HepG2 (cell line): ENCODE measurements at regions not wholly inside any gene's neighbourhood (a gene's known extent, or its start where the extent isn't known, plus 50 kb on each side); places are given as distances from the start of the nearest gene placed in this dataset.

ENCODE experiments used
- ATAC-seq: fragments of 200-7000 bp; cut with Tn5 transposase; 3 replicates; pipeline ENCODE4 v1.9.1; 2020; ENCODE audit warnings: mild to moderate bottlenecking, moderate library complexity
- BruUV-seq: library from RNA; stranded (reverse); fragments of 400-500 nt; replicated peaks from 2 replicates; lab custom pipeline; 2021; lab: Mats Ljungman, UMichigan
- CTCF ChIA-PET: fragments of 300-600 bp; formaldehyde crosslinking; extraction: SDS; loops from one replicate; lab custom pipeline; 2021; ENCODE audit warnings: low total read pairs, inconsistent platforms, low intra/inter-chr PET ratio; lab: Yijun Ruan, JAX
- POLR2A ChIA-PET: fragments of 350-600 bp; sonication (Branson Sonifier 250); formaldehyde crosslinking; loops from one replicate; lab custom pipeline; 2020; ENCODE audit warnings: antibody characterized with exemption, inconsistent platforms; lab: Yijun Ruan, JAX
- DNase-seq: peaks from one replicate; pipeline ENCODE4 v3.0.0-alpha.2; 2015; ENCODE audit warnings: low spot score
- FAIRE-seq: peaks from 3 replicates; lab custom pipeline; 2011; peaks lifted over from hg19 to GRCh38; lab: Jason Lieb, UNC
- H2AFZ ChIP-seq: one replicate; pipeline ENCODE4 v1.6.1; 2011; ENCODE audit warnings: low read length, inconsistent platforms
- H3K27ac ChIP-seq: fragments of 300-600 bp; 3 replicates; pipeline ENCODE4 v1.8.0; 2011; ENCODE audit warnings: mixed run types, mild to moderate bottlenecking, mixed read lengths, low read length, inconsistent platforms; ENCODE audit not compliant: insufficient read depth; ENCODE audit errors: extremely low read length
- H3K27me3 ChIP-seq, 2 experiments: fragments of 200-600 bp in 1 of 2; 2 replicates in 1 of 2; 3 replicates in 1 of 2; pipeline versions ENCODE4 v1.6.0 to v1.8.0; 2011; ENCODE audit warnings: low read length in 2 of 2, mild to moderate bottlenecking in 2 of 2, moderate library complexity in 2 of 2, inconsistent platforms in 1 of 2; ENCODE audit not compliant: insufficient read depth in 2 of 2, control insufficient read depth in 1 of 2
- H3K36me3 ChIP-seq, 2 experiments: fragments of 200-600 bp in 1 of 2; replicated peaks in 1 of 2; 2 replicates in 1 of 2; 3 replicates in 1 of 2; pipeline versions ENCODE4 v1.5.1 to v1.8.0; 2011; ENCODE audit warnings: low read length in 2 of 2, inconsistent platforms in 1 of 2; ENCODE audit not compliant: insufficient read depth in 2 of 2, control insufficient read depth in 1 of 2
- H3K4me1 ChIP-seq: 2 replicates; pipeline ENCODE4 v1.5.1; 2012; ENCODE audit warnings: low read length, inconsistent platforms; ENCODE audit not compliant: insufficient read depth
- H3K4me2 ChIP-seq: 2 replicates; pipeline ENCODE4 v1.6.0; 2011; ENCODE audit warnings: low read depth, low read length, inconsistent platforms
- H3K4me3 ChIP-seq, 3 experiments: fragments of 200-600 bp in 1 of 3; sonication (generic), shearing (Covaris generic) in 1 of 3; replicated peaks in 1 of 3; 2 replicates each; pipeline ENCODE4 v1.5.1; 2011 to 2016; ENCODE audit warnings: low read length in 3 of 3, inconsistent platforms in 2 of 3, low read depth in 2 of 3, mild to moderate bottlenecking in 2 of 3, control low read depth in 1 of 3, mixed read lengths in 1 of 3; ENCODE audit not compliant: insufficient read depth in 1 of 3
- H3K79me2 ChIP-seq: one replicate; pipeline ENCODE4 v1.6.1; 2011; ENCODE audit warnings: low read length, inconsistent platforms; ENCODE audit not compliant: insufficient read depth
- H3K9ac ChIP-seq: 2 replicates; pipeline ENCODE4 v1.6.0; 2011; ENCODE audit warnings: mild to moderate bottlenecking, low read depth, low read length, inconsistent platforms; ENCODE audit not compliant: insufficient read depth
- H3K9me3 ChIP-seq: 2 replicates; pipeline ENCODE4 v1.5.1; 2012; ENCODE audit warnings: mild to moderate bottlenecking, low read length
- H4K20me1 ChIP-seq: 2 replicates; pipeline ENCODE4 v1.6.0; 2011; ENCODE audit warnings: inconsistent platforms, mild to moderate bottlenecking, low read length, moderate library complexity; ENCODE audit not compliant: insufficient read depth
- DPF2 ChIP-seq: sonication (generic); formaldehyde crosslinking; IDR thresholded peaks from 2 replicates; pipeline ENCODE4 v1.4.0; 2020; ENCODE audit warnings: mild to moderate bottlenecking, low read depth, missing genetic modification reagents, borderline replicate concordance
- FOXK2 ChIP-seq: fragments of 450-650 bp; IDR thresholded peaks from 2 replicates; pipeline ENCODE4 v1.6.1; 2016
- JUN ChIP-seq: sonication (generic); formaldehyde crosslinking; IDR thresholded peaks from 2 replicates; pipeline ENCODE4 v1.4.0; 2020; ENCODE audit warnings: mild to moderate bottlenecking, missing genetic modification reagents
- NAIF1 ChIP-seq: sonication (generic); formaldehyde crosslinking; IDR thresholded peaks from 2 replicates; pipeline ENCODE4 v1.5.0; 2020; ENCODE audit warnings: mild to moderate bottlenecking, missing genetic modification reagents, borderline replicate concordance
- PAX8 ChIP-seq: sonication (generic); formaldehyde crosslinking; IDR thresholded peaks from 2 replicates; pipeline ENCODE4 v1.8.0; 2022; ENCODE audit warnings: mild to moderate bottlenecking, missing genetic modification reagents, borderline replicate concordance
- POLR2AphosphoS5 ChIP-seq: IDR thresholded peaks from 2 replicates; pipeline ENCODE4 v1.6.1; 2012; ENCODE audit warnings: low read depth, low read length
- POLR2G ChIP-seq: fragments of 200-400 bp; formaldehyde crosslinking; IDR thresholded peaks from 2 replicates; pipeline ENCODE4 v1.6.1; 2018; ENCODE audit warnings: mild to moderate bottlenecking, low read depth, low read length, moderate library complexity
- TEF ChIP-seq: sonication (generic); formaldehyde crosslinking; IDR thresholded peaks from 2 replicates; pipeline ENCODE4 v1.5.0; 2020; ENCODE audit warnings: missing genetic modification reagents
- USF2 ChIP-seq, 2 experiments: sonication (generic) in 1 of 2; formaldehyde crosslinking in 1 of 2; IDR thresholded peaks; 2 replicates each; pipeline versions ENCODE4 v1.5.1 to v1.6.1; 2011 to 2020; ENCODE audit warnings: borderline replicate concordance in 1 of 2, low read depth in 1 of 2, low read length in 1 of 2, mild to moderate bottlenecking in 1 of 2, missing genetic modification reagents in 1 of 2, moderate library complexity in 1 of 2
- ZNF331 ChIP-seq: sonication (generic); formaldehyde crosslinking; IDR thresholded peaks from 2 replicates; pipeline ENCODE4 v1.4.0; 2020; ENCODE audit warnings: missing genetic modification reagents
- ZNF383 ChIP-seq: sonication (generic); formaldehyde crosslinking; IDR thresholded peaks from 2 replicates; pipeline ENCODE4 v1.4.0; 2020; ENCODE audit warnings: missing genetic modification reagents, mild to moderate bottlenecking, borderline replicate concordance
- ZNF564 ChIP-seq: sonication (generic); formaldehyde crosslinking; IDR thresholded peaks from 2 replicates; pipeline ENCODE4 v1.8.1; 2023; ENCODE audit warnings: mild to moderate bottlenecking, missing genetic modification reagents
- ZNF704 ChIP-seq: sonication (generic); formaldehyde crosslinking; IDR thresholded peaks from 2 replicates; pipeline ENCODE4 v1.8.1; 2023; ENCODE audit warnings: mild to moderate bottlenecking, inconsistent platforms, moderate library complexity, missing genetic modification reagents, borderline replicate concordance
- ZNF749 ChIP-seq: sonication (generic); formaldehyde crosslinking; IDR thresholded peaks from 2 replicates; pipeline ENCODE4 v1.8.0; 2022; ENCODE audit warnings: mild to moderate bottlenecking, missing genetic modification reagents, moderate library complexity, borderline replicate concordance
- WGBS: methylation state at CpG from one replicate; pipeline ENCODE4 v1.1.6; 2017; ENCODE audit warnings: low lambda C conversion rate; 5-methylcytosine and 5-hydroxymethylcytosine counted together
- in situ Hi-C: cut with HindIII; loops from 2 replicates; pipeline ENCODE4 v1.10.0; 2017; ENCODE audit warnings: low pct_unique_long_range_greater_than_20kb; ENCODE audit not compliant: extremely low pct_ligation_motif_present
- intact Hi-C: fragments of 100-400 bp; cut with micrococcal nuclease; formaldehyde crosslinking; loops from one replicate; pipeline ENCODE4 v1.10.0; 2022; ENCODE audit not compliant: unreplicated experiment

GRCh38 chr2:172211512-172211911 is 108.8 kb upstream of the DLX2 start:
- FAIRE-seq: no peak
- TF ChIP-seq ZNF749: no peak
- no peak for TF ChIP-seq ZNF331 (CRISPR knock-in tag)
- TF ChIP-seq USF2 (IDR thresholded peaks at IDR 0.05; ENCODE audit: low read depth, low read length): 0 out of 2 replicates have a peak, but pooled peaks have one; percentile 12
- TF ChIP-seq USF2 (CRISPR knock-in tag; IDR thresholded peaks at IDR 0.05; ENCODE audit: borderline replicate concordance): no peak
- no peak for TF ChIP-seq ZNF564 (CRISPR knock-in tag)
- ChIA-PET CTCF (no interaction called here), POLR2A (no interaction called here)
- in situ Hi-C loops: no loop called here
- Histone ChIP-seq H3K4me1 (0 out of 2 replicates have a peak, but pooled peaks cover 5% of the 10 kb centered on the region), H3K27me3 (peaks cover 5 to 36% of the 10 kb centered on the region in 2 experiments; a peak in 4 of 5 replicates), H3K79me2 (no peaks in the 10 kb centered on the region), H3K36me3 (no peaks in the 10 kb centered on the region), H3K4me2 (no peak overlapping the region), H3K9ac (no peak overlapping the region), H3K27ac (no peak overlapping the region), H3K9me3 (no peaks in the 10 kb centered on the region), H2AFZ (no peak overlapping the region), H4K20me1 (no peaks in the 10 kb centered on the region), H3K4me3 (no peak overlapping the region)
- ATAC-seq: no peak
- DNase-seq: no peak
- no TSS peak for BruUV-seq
- 35% methylated on average over 5 of the region's 5 CpGs for WGBS
- intact Hi-C loops: no loop called here

- H3K27me3 ChIP-seq: peaks cover 5 to 40% of the 10 kb centered on the region in 2 experiments; a peak in 4 of 5 replicates
- FAIRE-seq (no peak), DNase-seq (no peak), ATAC-seq (no peak)
- no peak overlapping the region for H3K9ac ChIP-seq
- H2AFZ ChIP-seq: no peak overlapping the region
- H3K4me3 ChIP-seq: no peak overlapping the region
- no peaks in the 10 kb centered on the region for H4K20me1 ChIP-seq
- no peak overlapping the region for H3K4me2 ChIP-seq
- H3K9me3 ChIP-seq: no peaks in the 10 kb centered on the region
- no peaks in the 10 kb centered on the region for H3K79me2 ChIP-seq
- no peaks in the 10 kb centered on the region for H3K4me1 ChIP-seq
- CTCF ChIA-PET: no interaction called here
- no TSS peak for BruUV-seq
- POLR2A ChIA-PET: no interaction called here
- in situ Hi-C loops: no loop called here
- intact Hi-C loops: no loop called here
- WGBS: 44% methylated on average over 12 of the region's 12 CpGs
- no peak overlapping the region for H3K27ac ChIP-seq
- no peaks in the 10 kb centered on the region for H3K36me3 ChIP-seq
- TF ChIP-seq FOXK2: no peak
- TF ChIP-seq POLR2G: no peak
- no peak for TF ChIP-seq PAX8 (CRISPR knock-in tag)
- no peak for TF ChIP-seq ZNF704 (CRISPR knock-in tag)
- TF ChIP-seq NAIF1 (CRISPR knock-in tag): no peak
- TF ChIP-seq ZNF383 (CRISPR knock-in tag): no peak
- TF ChIP-seq JUN (CRISPR knock-in tag): no peak
- no peak for TF ChIP-seq DPF2 (CRISPR knock-in tag)
- TF ChIP-seq TEF (CRISPR knock-in tag): no peak
- no peak for TF ChIP-seq POLR2AphosphoS5
These were observed 110.6 kb upstream of the DLX2 start for GRCh38 chr2:172213116-172213860.
